KMS-11 (cell line): ENCODE measurements at regions not wholly inside any gene's neighbourhood (a gene's known extent, or its start where the extent isn't known, plus 50 kb on each side); places are given as distances from the start of the nearest gene placed in this dataset.

Experiments
- H2AFZ ChIP-seq: fragments of 200-600 bp; sonication (generic); 2 replicates; pipeline ENCODE4 v1.6.1; 2016; ENCODE audit warnings: antibody characterized with exemption, mixed run types, low read depth
- H3K27ac ChIP-seq: fragments of 200-600 bp; sonication (generic); 2 replicates; pipeline ENCODE4 v1.6.1; 2016; ENCODE audit warnings: mild to moderate bottlenecking, mixed run types
- H3K27me3 ChIP-seq: fragments of 200-600 bp; sonication (generic); 2 replicates; pipeline ENCODE4 v1.6.1; 2017; ENCODE audit warnings: mild to moderate bottlenecking, low read depth, mixed run types, moderate library complexity; ENCODE audit not compliant: insufficient read depth
- H3K36me3 ChIP-seq: fragments of 200-600 bp; sonication (generic); 2 replicates; pipeline ENCODE4 v1.6.1; 2017; ENCODE audit warnings: mild to moderate bottlenecking, mixed run types; ENCODE audit not compliant: insufficient read depth
- H3K4me1 ChIP-seq: fragments of 200-600 bp; sonication (generic); 2 replicates; pipeline ENCODE4 v1.6.1; 2016; ENCODE audit warnings: mild to moderate bottlenecking, low read depth, mixed run types; ENCODE audit not compliant: poor library complexity, severe bottlenecking
- H3K4me2 ChIP-seq: fragments of 200-600 bp; sonication (generic); 2 replicates; pipeline ENCODE4 v1.7.0; 2016; ENCODE audit warnings: mild to moderate bottlenecking, mixed run types
- H3K4me3 ChIP-seq: fragments of 200-600 bp; sonication (generic); IDR thresholded peaks from 2 replicates; pipeline ENCODE4 v1.6.1; 2017; ENCODE audit warnings: low read depth, low read length, mixed read lengths; ENCODE audit not compliant: insufficient read depth
- H3K79me2 ChIP-seq: fragments of 200-600 bp; sonication (generic); 2 replicates; pipeline ENCODE4 v1.6.1; 2016; ENCODE audit warnings: low read depth, mixed run types; ENCODE audit not compliant: insufficient read depth
- H3K9ac ChIP-seq: fragments of 200-600 bp; sonication (generic); 2 replicates; pipeline ENCODE4 v1.6.1; 2016; ENCODE audit warnings: mild to moderate bottlenecking, mixed run types
- H4K20me1 ChIP-seq: fragments of 200-600 bp; sonication (generic); 2 replicates; pipeline ENCODE4 v1.6.1; 2016; ENCODE audit warnings: mild to moderate bottlenecking, mixed run types; ENCODE audit not compliant: insufficient read depth
- TF ChIP-seq, protein P1 (sequence below): fragments of 200-600 bp; sonication (generic); conservative IDR thresholded peaks from 2 replicates; pipeline ENCODE4 v1.6.1; 2017; ENCODE audit warnings: low read depth, mild to moderate bottlenecking, antibody characterized with exemption, low read length, moderate library complexity, mixed read lengths

DNA sequence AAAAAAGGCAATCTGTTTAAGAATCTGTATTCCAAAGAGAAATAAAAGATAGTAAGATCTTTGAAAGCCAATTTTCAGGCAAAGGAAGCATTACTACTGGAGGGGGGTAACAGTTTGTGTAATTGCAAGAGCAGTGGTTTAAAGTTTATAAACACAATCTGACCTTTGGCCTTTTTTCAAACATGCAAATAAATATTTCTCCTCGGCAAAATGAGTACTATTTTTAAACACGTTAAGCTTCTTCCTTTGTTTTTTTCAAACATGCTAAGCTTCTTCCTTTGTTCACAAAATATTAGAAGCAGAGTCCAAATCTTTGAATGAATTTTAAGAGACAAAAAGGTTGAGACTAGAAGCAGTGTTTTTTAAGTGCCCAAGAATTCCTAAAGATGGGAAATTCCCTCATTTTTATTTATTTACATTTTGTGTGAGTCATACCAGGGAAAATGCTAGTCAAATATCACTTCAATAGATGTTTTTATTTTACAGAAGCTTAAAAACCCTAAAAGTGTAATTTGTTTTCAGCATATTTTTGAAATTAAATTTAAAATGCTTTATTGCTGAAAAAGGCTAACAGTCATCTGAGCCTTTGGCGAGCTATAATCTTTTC, 229.3 kb downstream of the GPR37 start:
- no peak overlapping the region for H3K9ac ChIP-seq
- H3K27me3 ChIP-seq, result no peaks in the 10 kb centered on the region
- H3K4me2 ChIP-seq, result no peak overlapping the region
- no peaks in the 10 kb centered on the region for H3K79me2 ChIP-seq
- no peaks in the 10 kb centered on the region for H4K20me1 ChIP-seq
- no peak overlapping the region for H3K27ac ChIP-seq
- no peaks in the 10 kb centered on the region for H3K36me3 ChIP-seq
- H3K4me1 ChIP-seq, result no peaks in the 10 kb centered on the region
- H3K4me3 ChIP-seq, result no peak overlapping the region
- H2AFZ ChIP-seq, result no peak overlapping the region
- TF ChIP-seq, protein P1, sequence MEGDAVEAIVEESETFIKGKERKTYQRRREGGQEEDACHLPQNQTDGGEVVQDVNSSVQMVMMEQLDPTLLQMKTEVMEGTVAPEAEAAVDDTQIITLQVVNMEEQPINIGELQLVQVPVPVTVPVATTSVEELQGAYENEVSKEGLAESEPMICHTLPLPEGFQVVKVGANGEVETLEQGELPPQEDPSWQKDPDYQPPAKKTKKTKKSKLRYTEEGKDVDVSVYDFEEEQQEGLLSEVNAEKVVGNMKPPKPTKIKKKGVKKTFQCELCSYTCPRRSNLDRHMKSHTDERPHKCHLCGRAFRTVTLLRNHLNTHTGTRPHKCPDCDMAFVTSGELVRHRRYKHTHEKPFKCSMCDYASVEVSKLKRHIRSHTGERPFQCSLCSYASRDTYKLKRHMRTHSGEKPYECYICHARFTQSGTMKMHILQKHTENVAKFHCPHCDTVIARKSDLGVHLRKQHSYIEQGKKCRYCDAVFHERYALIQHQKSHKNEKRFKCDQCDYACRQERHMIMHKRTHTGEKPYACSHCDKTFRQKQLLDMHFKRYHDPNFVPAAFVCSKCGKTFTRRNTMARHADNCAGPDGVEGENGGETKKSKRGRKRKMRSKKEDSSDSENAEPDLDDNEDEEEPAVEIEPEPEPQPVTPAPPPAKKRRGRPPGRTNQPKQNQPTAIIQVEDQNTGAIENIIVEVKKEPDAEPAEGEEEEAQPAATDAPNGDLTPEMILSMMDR, result no peak

DNA sequence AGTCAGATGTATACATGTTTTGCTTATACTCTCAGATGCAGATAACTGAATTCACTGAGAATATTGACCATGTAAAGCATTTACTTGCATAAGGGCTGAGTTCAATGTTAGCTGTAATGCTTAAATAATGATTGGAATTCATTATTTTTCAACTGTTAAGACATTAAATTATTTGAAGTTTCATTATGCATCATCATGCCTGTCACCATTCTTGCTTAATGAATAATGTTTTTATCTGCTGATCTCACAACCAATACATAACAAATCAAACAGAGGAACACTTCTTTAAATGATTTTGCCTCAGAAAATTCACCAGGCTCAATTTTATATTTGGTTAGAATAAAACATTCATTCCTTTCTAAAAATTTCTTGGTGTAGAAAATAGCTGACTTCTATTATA, 233.4 kb downstream of the GPR37 start:
- no peaks in the 10 kb centered on the region for H3K36me3 ChIP-seq
- H3K4me3 ChIP-seq, result no peak overlapping the region

DNA sequence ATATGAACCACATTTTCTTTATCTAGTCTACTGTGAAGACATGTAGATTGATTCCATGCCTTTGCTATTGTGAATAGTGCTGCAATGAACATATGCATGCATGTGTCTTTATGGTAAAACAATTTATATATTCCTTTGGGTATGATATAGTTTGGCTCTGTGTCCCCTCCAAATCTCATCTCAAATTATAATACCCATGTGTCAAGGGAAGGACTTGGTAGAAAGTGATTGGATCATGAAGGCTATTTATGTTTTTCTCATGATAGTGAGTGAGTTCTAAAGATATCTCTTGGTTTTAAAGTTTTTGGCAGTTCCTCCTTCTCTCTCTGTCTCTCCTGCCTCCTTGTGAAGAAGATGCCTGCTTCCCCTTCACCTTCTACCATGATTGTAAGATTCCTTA, 248.7 kb downstream of the GPR37 start:
- H3K4me3 ChIP-seq, result no peak overlapping the region
- no peaks in the 10 kb centered on the region for H3K4me1 ChIP-seq
- no peak overlapping the region for H3K9ac ChIP-seq
- no peaks in the 10 kb centered on the region for H3K36me3 ChIP-seq
- H3K27me3 ChIP-seq, result no peaks in the 10 kb centered on the region
- TF ChIP-seq, protein P1, result no peak
- H3K27ac ChIP-seq, result no peak overlapping the region
- H3K79me2 ChIP-seq, result no peaks in the 10 kb centered on the region
- no peaks in the 10 kb centered on the region for H4K20me1 ChIP-seq
- H3K4me2 ChIP-seq, result no peak overlapping the region
- H2AFZ ChIP-seq, result no peak overlapping the region

More for the DNA sequence above, 233.4 kb downstream of the GPR37 start:
- Histone ChIP-seq H2AFZ (no peak overlapping the region), H4K20me1 (no peaks in the 10 kb centered on the region), H3K79me2 (no peaks in the 10 kb centered on the region), H3K4me2 (no peak overlapping the region), H3K27me3 (no peaks in the 10 kb centered on the region), H3K9ac (no peak overlapping the region), H3K27ac (no peak overlapping the region), H3K4me1 (no peaks in the 10 kb centered on the region)
- TF ChIP-seq, protein P1, result no peak

DNA sequence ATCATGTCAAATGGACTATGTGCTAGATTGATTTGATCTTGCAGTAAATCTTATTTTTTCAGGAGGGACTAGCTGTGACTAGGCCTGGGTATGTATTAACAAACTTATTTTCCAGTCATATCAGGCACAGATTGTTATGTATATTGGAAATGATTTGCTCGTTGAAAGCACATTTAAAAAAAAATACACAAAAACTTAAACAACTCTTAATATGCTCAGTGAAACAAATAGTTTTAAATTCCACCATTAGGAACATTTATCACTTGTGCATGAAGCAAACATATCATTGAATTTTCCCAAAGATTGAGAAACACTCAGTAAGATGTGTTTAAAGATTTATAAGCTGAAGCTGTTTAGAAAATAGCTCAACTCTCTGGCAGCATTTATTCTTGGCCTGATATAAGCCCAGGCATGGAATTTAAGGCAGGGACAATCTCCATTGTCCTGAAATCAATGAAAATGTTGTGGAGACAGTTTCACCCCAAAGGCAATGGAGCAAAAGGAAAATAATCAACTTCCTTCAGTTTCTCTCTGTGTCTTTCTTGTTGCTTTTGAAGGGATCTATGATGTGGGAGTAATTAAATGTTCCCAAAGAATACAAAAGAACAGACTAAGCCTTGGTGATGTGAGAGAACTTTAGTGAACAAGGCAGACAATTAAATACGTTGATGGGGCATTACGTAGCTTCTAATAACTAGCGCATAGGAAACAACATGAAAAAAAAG, 250.3 kb downstream of the GPR37 start:
- H3K4me2 ChIP-seq, result no peak overlapping the region
- H4K20me1 ChIP-seq, result no peaks in the 10 kb centered on the region
- H3K9ac ChIP-seq, result no peak overlapping the region
- TF ChIP-seq, protein P1, result no peak
- no peaks in the 10 kb centered on the region for H3K79me2 ChIP-seq
- no peaks in the 10 kb centered on the region for H3K4me1 ChIP-seq
- H3K4me3 ChIP-seq, result no peak overlapping the region
- no peak overlapping the region for H3K27ac ChIP-seq
- H3K36me3 ChIP-seq, result no peaks in the 10 kb centered on the region
- H3K27me3 ChIP-seq, result no peaks in the 10 kb centered on the region
- H2AFZ ChIP-seq, result no peak overlapping the region
